H9 (cell line): ENCODE measurements at regions not wholly inside any gene's neighbourhood (a gene's known extent, or its start where the extent isn't known, plus 50 kb on each side); places are given as distances from the start of the nearest gene placed in this dataset.

Experiments used
- DNase-seq: peaks from one replicate; pipeline ENCODE4 v3.0.0-alpha.2; 2017
- H2AFZ ChIP-seq: one replicate; pipeline ENCODE4 v1.6.1; 2013; ENCODE audit warnings: mild to moderate bottlenecking, low read length, control low read depth, moderate library complexity
- H2AK5ac ChIP-seq: 2 replicates; pipeline ENCODE4 v1.6.1; 2013; ENCODE audit warnings: low read length, control low read depth, mixed read lengths; ENCODE audit not compliant: insufficient read length
- H2BK120ac ChIP-seq: one replicate; pipeline ENCODE4 v1.6.1; 2013; ENCODE audit warnings: low read depth, mild to moderate bottlenecking, low read length, control low read depth, inconsistent platforms; ENCODE audit not compliant: poor library complexity, severe bottlenecking
- H2BK12ac ChIP-seq: 2 replicates; pipeline ENCODE4 v1.6.1; 2013; ENCODE audit warnings: low read length, control low read depth, mixed read lengths, low read depth; ENCODE audit not compliant: insufficient read length
- H2BK15ac ChIP-seq: 2 replicates; pipeline ENCODE4 v1.6.1; 2013; ENCODE audit warnings: low read depth, low read length, control low read depth
- H2BK20ac ChIP-seq: one replicate; pipeline ENCODE4 v1.6.1; 2013; ENCODE audit warnings: low read depth, mild to moderate bottlenecking, low read length, control low read depth, inconsistent platforms; ENCODE audit not compliant: poor library complexity, severe bottlenecking
- H2BK5ac ChIP-seq: 2 replicates; pipeline ENCODE4 v1.6.1; 2013; ENCODE audit warnings: low read length, control low read depth, mixed read lengths; ENCODE audit not compliant: insufficient read length
- H3K14ac ChIP-seq: 2 replicates; pipeline ENCODE4 v1.6.1; 2013; ENCODE audit warnings: low read length, control low read depth; ENCODE audit not compliant: insufficient read depth
- H3K18ac ChIP-seq: 2 replicates; pipeline ENCODE4 v1.6.1; 2013; ENCODE audit warnings: low read depth, mild to moderate bottlenecking, mixed read lengths, low read length, control low read depth; ENCODE audit not compliant: insufficient read length
- H3K23ac ChIP-seq: 2 replicates; pipeline ENCODE4 v1.6.1; 2013; ENCODE audit warnings: low read length, control low read depth, mixed read lengths, low read depth; ENCODE audit not compliant: insufficient read length
- H3K23me2 ChIP-seq: 2 replicates; pipeline ENCODE4 v1.6.1; 2013; ENCODE audit warnings: low read depth, mild to moderate bottlenecking, mixed read lengths, low read length, control low read depth; ENCODE audit not compliant: insufficient read length, poor library complexity, severe bottlenecking
- H3K27ac ChIP-seq: 2 replicates; pipeline ENCODE4 v1.5.1; 2013; ENCODE audit warnings: low read length, control low read depth, mixed read lengths, low read depth; ENCODE audit not compliant: insufficient read length
- H3K27me3 ChIP-seq: 2 replicates; pipeline ENCODE4 v1.6.1; 2013; ENCODE audit warnings: low read length, control low read depth, inconsistent platforms; ENCODE audit not compliant: insufficient read depth
- H3K4ac ChIP-seq: 2 replicates; pipeline ENCODE4 v1.6.1; 2013; ENCODE audit warnings: low read depth, mild to moderate bottlenecking, control low read depth, inconsistent platforms, low read length, moderate library complexity
- H3K4me1 ChIP-seq: 2 replicates; pipeline ENCODE4 v1.6.1; 2013; ENCODE audit warnings: low read length, control low read depth, inconsistent platforms; ENCODE audit not compliant: insufficient read depth
- H3K4me2 ChIP-seq: 2 replicates; pipeline ENCODE4 v1.6.1; 2013; ENCODE audit warnings: low read length, control low read depth, mixed read lengths; ENCODE audit not compliant: insufficient read length, insufficient read depth
- H3K56ac ChIP-seq: 2 replicates; pipeline ENCODE4 v1.6.1; 2013; ENCODE audit warnings: low read depth, mild to moderate bottlenecking, mixed read lengths, low read length, control low read depth; ENCODE audit not compliant: insufficient read length
- H3K79me1 ChIP-seq: 2 replicates; pipeline ENCODE4 v1.6.1; 2013; ENCODE audit warnings: low read depth, mild to moderate bottlenecking, moderate library complexity, low read length, control low read depth, inconsistent platforms; ENCODE audit not compliant: insufficient read depth, poor library complexity, severe bottlenecking
- H3K79me2 ChIP-seq: 2 replicates; pipeline ENCODE4 v1.6.1; 2013; ENCODE audit warnings: low read length, control low read depth, inconsistent platforms; ENCODE audit not compliant: insufficient read depth
- H3K9ac ChIP-seq: 2 replicates; pipeline ENCODE4 v1.6.1; 2013; ENCODE audit warnings: low read length, control low read depth, mixed read lengths; ENCODE audit not compliant: insufficient read length; ENCODE audit errors: extremely low read depth
- H3K9me3 ChIP-seq: one replicate; pipeline ENCODE4 v1.6.1; 2013; ENCODE audit warnings: low read depth, low read length, inconsistent platforms; ENCODE audit not compliant: control insufficient read depth
- H3T11ph ChIP-seq: one replicate; pipeline ENCODE4 v1.6.1; 2013; ENCODE audit warnings: mild to moderate bottlenecking, low read length, control low read depth, inconsistent platforms
- H4K20me1 ChIP-seq: one replicate; pipeline ENCODE4 v1.6.1; 2013; ENCODE audit not compliant: control insufficient read depth, insufficient read length, insufficient read depth
- H4K5ac ChIP-seq: 2 replicates; pipeline ENCODE4 v1.6.1; 2013; ENCODE audit warnings: low read depth, mild to moderate bottlenecking, mixed read lengths, low read length, control low read depth; ENCODE audit not compliant: insufficient read length
- H4K8ac ChIP-seq: replicated peaks from 2 replicates; pipeline ENCODE4 v1.6.1; 2013; ENCODE audit warnings: low read length, control low read depth, mixed read lengths, low read depth; ENCODE audit not compliant: insufficient read length
- H4K91ac ChIP-seq: 2 replicates; pipeline ENCODE4 v1.6.1; 2013; ENCODE audit warnings: low read depth, mild to moderate bottlenecking, moderate library complexity, mixed read lengths, low read length, control low read depth; ENCODE audit not compliant: insufficient read length
- H3K27ac Mint-ChIP-seq, 3 experiments: 2 replicates in 2 of 3; 3 replicates in 1 of 3; pipeline ENCODE4 v1.8.0; 2020 to 2021; ENCODE audit warnings: mixed read lengths in 3 of 3, mild to moderate bottlenecking in 1 of 3, moderate library complexity in 1 of 3
- H3K27me3 Mint-ChIP-seq: 2 replicates; pipeline ENCODE4 v1.8.0; 2021; ENCODE audit warnings: low read depth, mild to moderate bottlenecking, moderate library complexity, mixed read lengths
- H3K36me3 Mint-ChIP-seq, 3 experiments: 2 replicates in 2 of 3; 3 replicates in 1 of 3; pipeline ENCODE4 v1.8.0; 2020 to 2021; ENCODE audit warnings: low read depth in 3 of 3, mixed read lengths in 3 of 3; ENCODE audit not compliant: insufficient read depth in 1 of 3
- H3K4me1 Mint-ChIP-seq, 2 experiments: 2 replicates each; pipeline ENCODE4 v1.8.0; 2020; ENCODE audit warnings: mixed read lengths in 2 of 2
- H3K4me3 Mint-ChIP-seq, 2 experiments: 2 replicates in 1 of 2; 3 replicates in 1 of 2; pipeline ENCODE4 v1.8.0; 2020 to 2021; ENCODE audit warnings: mild to moderate bottlenecking in 2 of 2, mixed read lengths in 2 of 2, moderate library complexity in 1 of 2
- H3K9me3 Mint-ChIP-seq, 2 experiments: 2 replicates in 1 of 2; 3 replicates in 1 of 2; pipeline ENCODE4 v1.8.0; 2020; ENCODE audit warnings: mild to moderate bottlenecking in 2 of 2, mixed read lengths in 2 of 2, moderate library complexity in 1 of 2
- CTCF ChIP-seq: fragments of 200-600 bp; sonication (generic); conservative IDR thresholded peaks from 3 replicates; pipeline ENCODE4 v1.8.0; 2021; ENCODE audit warnings: antibody characterized with exemption, mild to moderate bottlenecking
- whole genome bisulfite sequencing: extraction: QIAGEN DNeasy Blood & Tissue Kit; methylation state at CpG from one replicate; pipeline ENCODE4 v1.1.7; 2013; ENCODE audit warnings: missing lambda C conversion rate, low lambda C conversion rate, mixed read lengths; ENCODE audit not compliant: insufficient read length; ENCODE audit errors: extremely low coverage; 5-methylcytosine and 5-hydroxymethylcytosine counted together

- TF ChIP-seq CTCF, result no peak
- Histone ChIP-seq H3K4ac (no peak overlapping the region), H2BK5ac (no peak overlapping the region), H4K20me1 (no peaks in the 10 kb centered on the region), H3K79me2 (no peaks in the 10 kb centered on the region), H3K4me1 (no peaks in the 10 kb centered on the region), H2BK12ac (no peak overlapping the region), H3T11ph (no peak overlapping the region), H2AFZ (no peak overlapping the region), H3K9me3 (no peaks in the 10 kb centered on the region), H4K8ac (no peak overlapping the region), H2BK15ac (no peak overlapping the region), H4K91ac (no peak overlapping the region), H3K23ac (no peak overlapping the region), H3K79me1 (no peaks in the 10 kb centered on the region), H3K23me2 (no peaks in the 10 kb centered on the region), H3K9ac (no peak overlapping the region), H3K27me3 (no peaks in the 10 kb centered on the region), H3K18ac (no peak overlapping the region), H2BK20ac (no peak overlapping the region), H3K14ac (no peak overlapping the region), H2BK120ac (no peak overlapping the region), H2AK5ac (no peak overlapping the region), H3K27ac (no peak overlapping the region), H3K4me2 (no peak overlapping the region), H3K56ac (no peak overlapping the region), H4K5ac (no peak overlapping the region)
- no CpG with 5 or more reads among the region's 1 CpG for WGBS
- Mint-ChIP-seq H3K4me3 (no peak overlapping the region), H3K9me3 (0 out of 5 replicates have a peak, but pooled peaks cover 0 to 2% of the 10 kb centered on the region in 2 experiments), H3K27me3 (no peaks in the 10 kb centered on the region), H3K4me1 (no peaks in the 10 kb centered on the region), H3K36me3 (no peaks in the 10 kb centered on the region), H3K27ac (no peak overlapping the region)
- DNase-seq, result no peak
Measured at GRCh38 chr5:86814315-86814714, 196.6 kb downstream of the COX7C start.
